K562 (cell line): ENCODE measurements at regions not wholly inside any gene's neighbourhood (a gene's known extent, or its start where the extent isn't known, plus 50 kb on each side); places are given as distances from the start of the nearest gene placed in this dataset.

Source experiments
- ATAC-seq: fragments of 200-7000 bp; cut with Tn5 transposase; 3 replicates; pipeline ENCODE4 v1.9.1; 2020; ENCODE audit warnings: moderate library complexity
- BruUV-seq: library from RNA; stranded (reverse); fragments of 400-500 nt; replicated peaks from 2 replicates; lab custom pipeline; 2021; lab: Mats Ljungman, UMichigan
- CTCF ChIA-PET: fragments of 300-600 bp; formaldehyde crosslinking; extraction: SDS; loops from one replicate; lab custom pipeline; 2021; ENCODE audit warnings: low intra/inter-chr PET ratio; lab: Yijun Ruan, JAX
- POLR2A ChIA-PET: fragments of 300-600, 350-650 bp; sonication (Branson Sonifier 250); formaldehyde crosslinking; extraction: SDS; loops from one replicate; lab custom pipeline; 2021; ENCODE audit warnings: antibody characterized with exemption, inconsistent platforms; lab: Yijun Ruan, JAX
- DNase-seq, 4 experiments: peaks; one replicate each; pipeline versions ENCODE4 v3.0.0 to v3.0.0-alpha.2; 2011 to 2018; ENCODE audit warnings: low spot score in 3 of 4, mixed read lengths in 3 of 4; ENCODE audit errors: extremely low read depth in 1 of 4
- FAIRE-seq: peaks from 2 replicates; lab custom pipeline; 2011; peaks lifted over from hg19 to GRCh38; lab: Jason Lieb, UNC
- H2AFZ ChIP-seq: 2 replicates; pipeline ENCODE4 v1.6.0; 2011; ENCODE audit warnings: low read depth, low read length, control low read depth, inconsistent platforms
- H3K27ac ChIP-seq: fragments of 200-600 bp; 3 replicates; pipeline ENCODE4 v1.8.0; 2011; ENCODE audit warnings: low read depth, mild to moderate bottlenecking, control low read depth, inconsistent platforms, low read length, moderate library complexity, mixed read lengths; ENCODE audit errors: extremely low read depth
- H3K27me3 ChIP-seq, 2 experiments: fragments of 300-600 bp in 1 of 2; 2 replicates in 1 of 2; 3 replicates in 1 of 2; pipeline versions ENCODE4 v1.6.0 to v1.8.0; 2011; ENCODE audit warnings: inconsistent platforms in 2 of 2, low read length in 2 of 2, mild to moderate bottlenecking in 1 of 2, mixed read lengths in 1 of 2, moderate library complexity in 1 of 2; ENCODE audit not compliant: control insufficient read depth in 2 of 2, insufficient read depth in 2 of 2
- H3K36me3 ChIP-seq: fragments of 300-600 bp; 3 replicates; pipeline ENCODE4 v1.8.0; 2011; ENCODE audit warnings: mild to moderate bottlenecking, low read length, inconsistent platforms; ENCODE audit not compliant: control insufficient read depth, insufficient read depth
- H3K4me1 ChIP-seq, 2 experiments: fragments of 200-600 bp in 1 of 2; replicated peaks in 1 of 2; 2 replicates in 1 of 2; 3 replicates in 1 of 2; pipeline versions ENCODE4 v1.5.1 to v1.8.0; 2011; ENCODE audit warnings: inconsistent platforms in 2 of 2, low read length in 2 of 2, mild to moderate bottlenecking in 1 of 2, mixed read lengths in 1 of 2, moderate library complexity in 1 of 2; ENCODE audit not compliant: control insufficient read depth in 2 of 2, insufficient read depth in 2 of 2
- H3K4me2 ChIP-seq: 2 replicates; pipeline ENCODE4 v1.6.1; 2011; ENCODE audit warnings: low read length, control low read depth, inconsistent platforms, mixed read lengths; ENCODE audit not compliant: insufficient read depth
- H3K4me3 ChIP-seq: fragments of 200-600 bp; sonication (generic), shearing (Covaris generic); 2 replicates; pipeline ENCODE4 v1.5.1; 2016; ENCODE audit warnings: control low read depth, inconsistent platforms
- H3K79me2 ChIP-seq: fragments of 200-600 bp; 3 replicates; pipeline ENCODE4 v1.8.0; 2011; ENCODE audit warnings: low read length, inconsistent platforms; ENCODE audit not compliant: control insufficient read depth, insufficient read depth
- H3K9ac ChIP-seq, 2 experiments: 2 replicates each; pipeline versions ENCODE4 v1.6.0 to v1.6.1; 2011; ENCODE audit warnings: low read depth in 2 of 2, low read length in 2 of 2, control low read depth in 1 of 2, inconsistent platforms in 1 of 2, mild to moderate bottlenecking in 1 of 2, mixed read lengths in 1 of 2; ENCODE audit not compliant: insufficient read depth in 1 of 2
- H3K9me1 ChIP-seq: one replicate; pipeline ENCODE4 v1.6.0; 2011; ENCODE audit warnings: inconsistent platforms, mild to moderate bottlenecking, low read length, moderate library complexity; ENCODE audit not compliant: control insufficient read depth, insufficient read depth
- H3K9me3 ChIP-seq: replicated peaks from 2 replicates; pipeline ENCODE4 v1.5.1; 2011; ENCODE audit warnings: low read depth, low read length, inconsistent platforms; ENCODE audit not compliant: control insufficient read depth, insufficient read depth
- H4K20me1 ChIP-seq: replicated peaks from 2 replicates; pipeline ENCODE4 v1.6.1; 2011; ENCODE audit warnings: low read length, inconsistent platforms, mixed read lengths; ENCODE audit not compliant: control insufficient read depth, insufficient read depth
- CUX1 ChIP-seq: fragments of 200-800 bp; sonication (Bioruptor generic); IDR thresholded peaks from 2 replicates; pipeline ENCODE4 v1.6.1; 2016; ENCODE audit warnings: missing genetic modification characterization, missing compliant biosample characterization
- DIDO1 ChIP-seq: fragments of 450-650 bp; IDR thresholded peaks from 2 replicates; pipeline ENCODE4 v1.6.1; 2016; ENCODE audit warnings: low read depth, missing biosample characterization, missing genetic modification characterization
- FOXM1 ChIP-seq, 2 experiments: fragments of 450-650 bp in 1 of 2; sonication (generic) in 1 of 2; formaldehyde crosslinking in 1 of 2; IDR thresholded peaks; 2 replicates each; pipeline versions ENCODE4 v1.6.1 to v1.9.0; 2017 to 2022; ENCODE audit warnings: low read depth in 2 of 2, mild to moderate bottlenecking in 2 of 2, missing genetic modification reagents in 1 of 2, moderate library complexity in 1 of 2
- JUNB ChIP-seq: fragments of 450-650 bp; formaldehyde crosslinking; conservative IDR thresholded peaks from 2 replicates; pipeline ENCODE4 v1.4.0; 2020; ENCODE audit warnings: mild to moderate bottlenecking
- KAT7 ChIP-seq: sonication (generic); formaldehyde crosslinking; IDR thresholded peaks from 2 replicates; pipeline ENCODE4 v1.8.0; 2022; ENCODE audit warnings: missing genetic modification reagents, mild to moderate bottlenecking, borderline replicate concordance
- LCOR ChIP-seq: sonication (generic); formaldehyde crosslinking; IDR thresholded peaks from 2 replicates; pipeline ENCODE4 v1.8.0; 2022; ENCODE audit warnings: mild to moderate bottlenecking, missing genetic modification reagents
- MECOM ChIP-seq: fragments of 250-450 bp; sonication (Bioruptor Pico); IDR thresholded peaks from 2 replicates; pipeline ENCODE4 v1.8.0; 2022; ENCODE audit warnings: inconsistent platforms
- NFE2L1 ChIP-seq: fragments of 450-650 bp; IDR thresholded peaks from 2 replicates; pipeline ENCODE4 v1.6.1; 2016; ENCODE audit warnings: missing genetic modification characterization, low read depth, mild to moderate bottlenecking, missing compliant biosample characterization, moderate library complexity, borderline replicate concordance
- NR3C1 ChIP-seq: sonication (generic); formaldehyde crosslinking; IDR thresholded peaks from 2 replicates; pipeline ENCODE4 v1.8.1; 2022; ENCODE audit warnings: missing genetic modification reagents
- SMC3 ChIP-seq: conservative IDR thresholded peaks from 2 replicates; pipeline ENCODE4 v1.6.1; 2011; ENCODE audit warnings: low read depth, low read length, improper control_type of control experiment; ENCODE audit not compliant: insufficient read depth
- TAF9B ChIP-seq: fragments of 450-650 bp; IDR thresholded peaks from 2 replicates; pipeline ENCODE4 v1.6.1; 2018; ENCODE audit warnings: mild to moderate bottlenecking; ENCODE audit not compliant: partially characterized antibody
- TRIM25 ChIP-seq: fragments of 450-650 bp; IDR thresholded peaks from 2 replicates; pipeline ENCODE4 v1.7.0; 2016; ENCODE audit warnings: borderline replicate concordance
- ZBTB12 ChIP-seq: fragments of 250-450 bp; sonication (Bioruptor Pico); IDR thresholded peaks from 2 replicates; pipeline ENCODE4 v1.4.0; 2020
- ZNF175 ChIP-seq: fragments of 200-800 bp; sonication (Bioruptor generic); IDR thresholded peaks from 2 replicates; pipeline ENCODE4 v1.6.1; 2016; ENCODE audit warnings: low read depth, mild to moderate bottlenecking, missing genetic modification characterization, missing compliant biosample characterization
- WGBS: fragments of 100-300 bp; shearing (Covaris generic); methylation state at CpG from one replicate; pipeline ENCODE4 v1.1.6; 2016; ENCODE audit warnings: low coverage, mixed read lengths; ENCODE audit not compliant: insufficient coverage; ENCODE audit errors: missing lambda C conversion rate; 5-methylcytosine and 5-hydroxymethylcytosine counted together
- in situ Hi-C: fragments of 300-500 bp; cut with MboI; formaldehyde crosslinking; loops from 4 replicates; pipeline ENCODE4 v1.15.0; 2018; ENCODE audit warnings: inconsistent platforms, mixed read lengths
- intact Hi-C: fragments of 100-400 bp; cut with micrococcal nuclease; formaldehyde crosslinking; loops from 2 replicates; pipeline ENCODE4 v1.14.2; 2022

GRCh38 chr2:4151521-4151920 lies 448.1 kb downstream of the DCDC2C start:
- no peaks in the 10 kb centered on the region for H3K9me1 ChIP-seq
- no TSS peak for BruUV-seq
- intact Hi-C loops, result no loop called here
- H3K27me3 ChIP-seq, result no peaks in the 10 kb centered on the region
- H4K20me1 ChIP-seq, result no peaks in the 10 kb centered on the region
- H3K79me2 ChIP-seq, result no peaks in the 10 kb centered on the region
- ATAC-seq (no peak), DNase-seq (no peak), FAIRE-seq (no peak)
- in situ Hi-C loops, result no loop called here
- H3K9ac ChIP-seq, result no peak overlapping the region
- H2AFZ ChIP-seq, result no peak overlapping the region
- H3K4me2 ChIP-seq, result no peak overlapping the region
- H3K27ac ChIP-seq, result no peak overlapping the region
- H3K36me3 ChIP-seq, result no peaks in the 10 kb centered on the region
- ChIA-PET POLR2A (no interaction called here), CTCF (no interaction called here)
- no peak overlapping the region for H3K4me3 ChIP-seq
- 0% methylated on average over 2 of the region's 2 CpGs for WGBS
- H3K4me1 ChIP-seq, result no peaks in the 10 kb centered on the region
- no peaks in the 10 kb centered on the region; the same call in 1 of the 2 replicates for H3K9me3 ChIP-seq
- TF ChIP-seq SMC3, result no peak
- no peak for TF ChIP-seq NFE2L1 (tag)
- no peak for TF ChIP-seq FOXM1 (IDR thresholded peaks at IDR 0.05; ENCODE audit: low read depth)
- TF ChIP-seq FOXM1 (CRISPR knock-in tag; IDR thresholded peaks at IDR 0.05; ENCODE audit: low read depth), result no peak
- TF ChIP-seq DIDO1, result no peak
- TF ChIP-seq JUNB (CRISPR knock-in tag), result no peak
- TF ChIP-seq CUX1 (CRISPR knock-in tag), result no peak
- TF ChIP-seq TAF9B, result no peak
- no peak for TF ChIP-seq ZBTB12 (CRISPR knock-in tag)
- TF ChIP-seq MECOM, result no peak
- TF ChIP-seq LCOR, result no peak
- no peak for TF ChIP-seq NR3C1 (CRISPR knock-in tag)
- TF ChIP-seq KAT7, result no peak
- TF ChIP-seq ZNF175 (CRISPR knock-in tag), result no peak
- TF ChIP-seq TRIM25, result no peak
